Kidney (tissue), 13 donors: ENCODE measurements at regions not wholly inside any gene's neighbourhood (a gene's known extent, or its start where the extent isn't known, plus 50 kb on each side); places are given as distances from the start of the nearest gene placed in this dataset.

Experiments used
- DNase-seq, 5 donors: peaks; one replicate each; pipeline ENCODE4 v3.0.0-alpha.2; 2013 to 2020
- FAIRE-seq: peaks from 2 replicates; lab custom pipeline; 2012; peaks lifted over from hg19 to GRCh38; lab: Jason Lieb, UNC
- H3K27ac ChIP-seq, 2 donors: one replicate each; pipeline ENCODE4 v1.7.0; 2013; ENCODE audit warnings: low read depth in 2 of 2, low read length in 2 of 2, inconsistent platforms in 1 of 2
- H3K27me3 ChIP-seq: one replicate; pipeline ENCODE4 v1.7.1; 2013; ENCODE audit warnings: low read length, inconsistent platforms; ENCODE audit not compliant: control insufficient read depth, insufficient read depth
- H3K36me3 ChIP-seq, 3 donors: one replicate each; pipeline versions ENCODE4 v1.7.0 to v1.7.1; 2013; ENCODE audit warnings: low read length in 3 of 3, control low read depth in 1 of 3, inconsistent platforms in 1 of 3; ENCODE audit not compliant: insufficient read depth in 3 of 3, control insufficient read depth in 2 of 3
- H3K4me1 ChIP-seq, 3 donors: one replicate each; pipeline versions ENCODE4 v1.7.0 to v1.7.1; 2013; ENCODE audit warnings: low read length in 3 of 3, inconsistent platforms in 1 of 3, low read depth in 1 of 3; ENCODE audit not compliant: control insufficient read depth in 2 of 3, insufficient read depth in 2 of 3
- H3K4me3 ChIP-seq, 3 donors: one replicate each; pipeline versions ENCODE4 v1.7.0 to v1.8.1; 2013; ENCODE audit warnings: low read length in 3 of 3, control low read depth in 1 of 3, inconsistent platforms in 1 of 3
- H3K9ac ChIP-seq, 3 donors: one replicate each; pipeline versions ENCODE4 v1.7.0 to v1.7.1; 2013; ENCODE audit warnings: low read length in 3 of 3, control low read depth in 1 of 3, inconsistent platforms in 1 of 3
- H3K9me3 ChIP-seq, 3 donors: one replicate each; pipeline versions ENCODE4 v1.7.0 to v1.7.1; 2013; ENCODE audit warnings: low read length in 3 of 3, control low read depth in 1 of 3, inconsistent platforms in 1 of 3; ENCODE audit not compliant: control insufficient read depth in 2 of 3, insufficient read depth in 1 of 3
- CTCF ChIP-seq: IDR thresholded peaks from 3 replicates; pipeline ENCODE4 v1.5.1; 2012; ENCODE audit warnings: mild to moderate bottlenecking, moderate library complexity, borderline replicate concordance; ENCODE audit not compliant: insufficient read depth; ENCODE audit errors: extremely low read depth
- intact Hi-C: fragments of 100-400 bp; cut with DNase I; formaldehyde crosslinking; loops from one replicate; pipeline ENCODE4 v1.11.1; 2022
- donor health status: control.
- donor health status: control.
- donor health status: control.
- donor health status: control.
- donor health status: control.
- donor health status: DM: yes; HTN: yes; CAD: no.
- donor health status: Normal renal cell carcinoma (clear cell type).

- DNase-seq (no peak), FAIRE-seq (no peak)
- Histone ChIP-seq H3K36me3 (no peaks in the 10 kb centered on the region), H3K27ac (no peak overlapping the region), H3K9ac (no peak overlapping the region), H3K27me3 (no peaks in the 10 kb centered on the region), H3K4me1 (no peaks in the 10 kb centered on the region), H3K4me3 (no peak overlapping the region), H3K9me3 (peaks cover 0 to 6% (median 0%) of the 10 kb centered on the region in 3 donors)
- intact Hi-C loops, result no loop called here
- TF ChIP-seq CTCF, result no peak
These were observed 104.6 kb upstream of the SIX3 start for GRCh38 chr2:44836916-44837315.

GRCh38 chr2:44838116-44838790, 103.2 kb upstream of the SIX3 start:
- peaks cover 0 to 6% (median 0%) of the 10 kb centered on the region in 3 donors for H3K9me3 ChIP-seq
- H3K4me3 ChIP-seq, result no peak overlapping the region
- no peak for TF ChIP-seq CTCF
- H3K36me3 ChIP-seq, result no peaks in the 10 kb centered on the region
- H3K27me3 ChIP-seq, result no peaks in the 10 kb centered on the region
- DNase-seq (no peak), FAIRE-seq (no peak)
- no peaks in the 10 kb centered on the region for H3K4me1 ChIP-seq
- no peak overlapping the region for H3K9ac ChIP-seq
- no peak overlapping the region for H3K27ac ChIP-seq
- intact Hi-C loops, result no loop called here

GRCh38 chr2:44839370-44839769, 102.1 kb upstream of the SIX3 start:
- no peak for DNase-seq
- Histone ChIP-seq H3K27ac (no peak overlapping the region), H3K4me3 (no peak overlapping the region), H3K36me3 (no peaks in the 10 kb centered on the region), H3K9me3 (no peaks in the 10 kb centered on the region), H3K9ac (no peak overlapping the region), H3K4me1 (no peaks in the 10 kb centered on the region), H3K27me3 (no peaks in the 10 kb centered on the region)
- FAIRE-seq, result no peak
- TF ChIP-seq CTCF, result no peak
- intact Hi-C loops, result no loop called here
